WTC11 (cell line): ENCODE measurements at regions not wholly inside any gene's neighbourhood (a gene's known extent, or its start where the extent isn't known, plus 50 kb on each side); places are given as distances from the start of the nearest gene placed in this dataset.

Experiments
- ATAC-seq: fragments of 200-7000 bp; cut with Tn5 transposase; 2 replicates; pipeline ENCODE4 v1.10.0; 2021; ENCODE audit warnings: mild to moderate bottlenecking, moderate library complexity
- CTCF ChIA-PET: fragments of 300-600 bp; sonication (Branson Sonifier 250); formaldehyde crosslinking; loops from one replicate; lab custom pipeline; 2021; ENCODE audit warnings: antibody characterized with exemption; lab: Charles Lee
- POLR2A ChIA-PET: fragments of 350-600 bp; sonication (Branson Sonifier 250); formaldehyde crosslinking; loops from one replicate; lab custom pipeline; 2021; ENCODE audit warnings: antibody characterized with exemption; lab: Charles Lee
- DNase-seq: peaks from one replicate; pipeline ENCODE4 v3.0.0; 2021; ENCODE audit warnings: low spot score
- H3K27ac Mint-ChIP-seq: 2 replicates; pipeline ENCODE4 v1.8.0; 2021; ENCODE audit warnings: mixed read lengths
- H3K27me3 Mint-ChIP-seq: 2 replicates; pipeline ENCODE4 v1.8.0; 2021; ENCODE audit warnings: low read depth, mild to moderate bottlenecking, moderate library complexity, mixed read lengths
- H3K36me3 Mint-ChIP-seq: 2 replicates; pipeline ENCODE4 v1.8.0; 2021; ENCODE audit warnings: mixed read lengths
- H3K4me1 Mint-ChIP-seq: 2 replicates; pipeline ENCODE4 v1.8.0; 2022; ENCODE audit warnings: mixed read lengths
- H3K4me3 Mint-ChIP-seq: 2 replicates; pipeline ENCODE4 v1.8.0; 2021; ENCODE audit warnings: mild to moderate bottlenecking, moderate library complexity, mixed read lengths
- H3K9me3 Mint-ChIP-seq: 2 replicates; pipeline ENCODE4 v1.8.0; 2021; ENCODE audit warnings: mixed read lengths
- AR ChIP-seq: fragments of 250-450 bp; sonication (Bioruptor Pico); IDR thresholded peaks from 2 replicates; pipeline ENCODE4 v1.9.0; 2021; ENCODE audit warnings: mild to moderate bottlenecking
- ESRRA ChIP-seq: sonication (generic); formaldehyde crosslinking; IDR thresholded peaks from 2 replicates; pipeline ENCODE4 v1.8.1; 2022; ENCODE audit warnings: mild to moderate bottlenecking, missing genetic modification reagents, borderline replicate concordance
- FOXP4 ChIP-seq: sonication (generic); formaldehyde crosslinking; IDR thresholded peaks from 2 replicates; pipeline ENCODE4 v1.8.0; 2022; ENCODE audit warnings: mild to moderate bottlenecking, missing genetic modification reagents
- MAX ChIP-seq: sonication (generic); formaldehyde crosslinking; IDR thresholded peaks from 2 replicates; pipeline ENCODE4 v1.8.0; 2022; ENCODE audit warnings: mild to moderate bottlenecking, missing genetic modification reagents
- PRDM15 ChIP-seq: sonication (generic); formaldehyde crosslinking; IDR thresholded peaks from 2 replicates; pipeline ENCODE4 v1.8.0; 2022; ENCODE audit warnings: missing genetic modification reagents
- RELA ChIP-seq: sonication (generic); formaldehyde crosslinking; IDR thresholded peaks from 2 replicates; pipeline ENCODE4 v1.8.1; 2022; ENCODE audit warnings: missing genetic modification reagents, mild to moderate bottlenecking, borderline replicate concordance
- SOX15 ChIP-seq: fragments of 250-450 bp; sonication (Bioruptor Pico); IDR thresholded peaks from 2 replicates; pipeline ENCODE4 v1.9.0; 2021; ENCODE audit warnings: mild to moderate bottlenecking
- USF1 ChIP-seq: sonication (generic); formaldehyde crosslinking; IDR thresholded peaks from 2 replicates; pipeline ENCODE4 v1.8.0; 2022; ENCODE audit warnings: mild to moderate bottlenecking, missing genetic modification reagents
- ZBTB43 ChIP-seq: sonication (generic); formaldehyde crosslinking; IDR thresholded peaks from 2 replicates; pipeline ENCODE4 v1.8.1; 2023; ENCODE audit warnings: mild to moderate bottlenecking, missing genetic modification reagents
- ZNF232 ChIP-seq: sonication (generic); formaldehyde crosslinking; IDR thresholded peaks from 2 replicates; pipeline ENCODE4 v1.8.0; 2022; ENCODE audit warnings: mild to moderate bottlenecking, missing genetic modification reagents
- ZNF263 ChIP-seq: sonication (generic); formaldehyde crosslinking; IDR thresholded peaks from 2 replicates; pipeline ENCODE4 v1.8.1; 2022; ENCODE audit warnings: low read depth, mild to moderate bottlenecking, moderate library complexity, missing genetic modification reagents
- ZNF317 ChIP-seq: sonication (generic); formaldehyde crosslinking; IDR thresholded peaks from 2 replicates; pipeline ENCODE4 v1.8.1; 2023; ENCODE audit warnings: low read depth, mild to moderate bottlenecking, moderate library complexity, missing genetic modification reagents, borderline replicate concordance
- ZNF423 ChIP-seq: fragments of 250-450 bp; sonication (Bioruptor Pico); IDR thresholded peaks from 2 replicates; pipeline ENCODE4 v2.1.2; 2022; ENCODE audit warnings: mild to moderate bottlenecking, moderate library complexity
- ZSCAN18 ChIP-seq: fragments of 250-450 bp; sonication (Bioruptor Pico); IDR thresholded peaks from 2 replicates; pipeline ENCODE4 v2.1.2; 2022; ENCODE audit warnings: mild to moderate bottlenecking, moderate library complexity

- Mint-ChIP-seq H3K36me3 (peaks cover 13% of the 10 kb centered on the region; the same call in 1 of the 2 replicates), H3K4me3 (no peak overlapping the region), H3K27ac (no peak overlapping the region), H3K9me3 (peaks cover 32% of the 10 kb centered on the region), H3K4me1 (peaks cover 10% of the 10 kb centered on the region), H3K27me3 (no peaks in the 10 kb centered on the region)
- ChIA-PET CTCF (no interaction called here), POLR2A (no interaction called here)
- ATAC-seq (no peak), DNase-seq (no peak)
- TF ChIP-seq ZNF317 (CRISPR knock-in tag) (no peak), ZNF263 (CRISPR knock-in tag) (no peak), SOX15 (no peak), PRDM15 (CRISPR knock-in tag) (no peak), ZNF232 (CRISPR knock-in tag) (no peak), ZSCAN18 (CRISPR knock-in tag) (no peak), ZNF423 (no peak), AR (CRISPR knock-in tag) (no peak), ESRRA (CRISPR knock-in tag) (no peak), MAX (no peak), RELA (CRISPR knock-in tag) (no peak), USF1 (no peak), ZBTB43 (CRISPR knock-in tag) (no peak), FOXP4 (CRISPR knock-in tag) (no peak)
Observed at GRCh38 chr3:164303894-164304293, 774.4 kb downstream of the SI start.
